ENCODE measurements at regions not wholly inside any gene's neighbourhood (a gene's known extent, or its start where the extent isn't known, plus 50 kb on each side); places are given as distances from the start of the nearest gene placed in this dataset.
"Not testable (repeated sequence)": the region's sequence is repeated elsewhere in the genome, so short reads cannot be mapped to it uniquely, and the experiment has no call there.

DNA sequence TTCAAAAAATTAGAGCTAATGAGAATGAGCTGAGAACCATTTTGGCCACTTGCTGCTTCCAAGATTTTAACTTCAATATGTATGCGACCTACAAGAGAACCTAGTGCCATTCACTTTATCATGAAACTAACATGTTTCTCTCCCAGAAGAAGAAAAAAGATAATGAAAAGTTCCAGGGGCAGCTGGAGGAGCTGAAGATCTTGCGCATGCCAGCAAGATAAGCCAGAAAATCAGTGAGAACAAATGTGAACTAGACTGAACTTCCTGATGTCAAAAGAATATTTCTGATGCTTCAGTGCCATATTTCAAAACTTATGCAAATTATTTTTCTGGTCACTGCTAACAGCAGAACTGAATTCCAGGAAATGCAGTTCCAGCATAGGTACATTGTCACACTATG, 1265.1 kb downstream of the BRINP3 start:
- no peaks in the 10 kb centered on the region for H3K4me1 ChIP-seq (ENCODE audit: control insufficient read depth, insufficient read depth, low read length)
- H3K27ac ChIP-seq (ENCODE audit: low read depth, low read length) = no peak overlapping the region
- no peak overlapping the region for H3K4me3 ChIP-seq (ENCODE audit: low read length)
- H3K36me3 ChIP-seq (ENCODE audit: control insufficient read depth, insufficient read depth, low read length) = no peaks in the 10 kb centered on the region
- no peaks in the 10 kb centered on the region for H3K27me3 ChIP-seq (ENCODE audit: control insufficient read depth, insufficient read depth, low read length)
- no peak overlapping the region for H3K9ac ChIP-seq (ENCODE audit: low read length)

DNA sequence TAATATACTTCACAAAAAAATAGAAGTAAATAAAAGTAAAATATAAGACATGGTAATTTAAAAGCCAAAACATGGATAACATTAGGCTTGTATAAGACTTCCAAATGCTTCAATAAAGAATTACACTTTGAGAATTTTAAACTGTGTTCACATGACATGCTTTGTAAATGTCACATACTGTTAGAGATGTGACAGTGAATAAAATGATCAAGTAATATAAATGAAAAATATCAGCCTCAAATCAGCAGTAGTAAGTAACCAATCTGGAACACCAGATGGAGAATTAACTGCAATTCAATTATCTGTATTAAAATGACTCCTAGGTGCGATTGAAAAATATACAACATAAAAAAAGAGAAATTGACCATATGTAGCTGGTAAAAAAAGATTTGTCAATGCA, 1260.8 kb downstream of the BRINP3 start:
- Histone ChIP-seq H3K4me3 (ENCODE audit: low read length) (no peak overlapping the region), H3K4me1 (ENCODE audit: control insufficient read depth, insufficient read depth, low read length) (no peaks in the 10 kb centered on the region), H3K9ac (ENCODE audit: low read length) (no peak overlapping the region), H3K27ac (ENCODE audit: low read depth, low read length) (no peak overlapping the region), H3K27me3 (ENCODE audit: control insufficient read depth, insufficient read depth, low read length) (no peaks in the 10 kb centered on the region), H3K36me3 (ENCODE audit: control insufficient read depth, insufficient read depth, low read length) (no peaks in the 10 kb centered on the region)

DNA sequence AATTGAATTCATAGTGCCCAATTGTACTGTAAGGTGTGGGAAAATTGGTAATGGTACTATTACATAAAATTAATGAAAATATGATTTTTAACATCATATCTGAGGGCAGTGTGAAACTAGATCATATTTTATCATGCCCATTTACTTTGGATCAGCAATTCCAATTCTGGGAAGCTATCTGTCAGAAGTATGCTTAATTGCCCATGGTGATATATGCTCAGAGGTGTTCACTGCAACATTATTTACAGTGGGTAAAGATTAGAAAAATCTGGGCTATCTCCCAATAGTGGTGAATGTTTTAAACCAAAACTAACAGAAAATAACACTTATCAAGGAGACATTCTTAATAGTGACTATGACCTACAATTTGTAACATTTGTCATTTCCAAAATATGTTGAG, 1260.0 kb downstream of the BRINP3 start:
- H3K4me3 ChIP-seq (ENCODE audit: low read length) = no peak overlapping the region
- H3K27ac ChIP-seq (ENCODE audit: low read depth, low read length) = no peak overlapping the region
- no peaks in the 10 kb centered on the region for H3K27me3 ChIP-seq (ENCODE audit: control insufficient read depth, insufficient read depth, low read length)
- H3K4me1 ChIP-seq (ENCODE audit: control insufficient read depth, insufficient read depth, low read length) = no peaks in the 10 kb centered on the region
- no peak overlapping the region for H3K9ac ChIP-seq (ENCODE audit: low read length)
- H3K36me3 ChIP-seq (ENCODE audit: control insufficient read depth, insufficient read depth, low read length) = no peaks in the 10 kb centered on the region

DNA sequence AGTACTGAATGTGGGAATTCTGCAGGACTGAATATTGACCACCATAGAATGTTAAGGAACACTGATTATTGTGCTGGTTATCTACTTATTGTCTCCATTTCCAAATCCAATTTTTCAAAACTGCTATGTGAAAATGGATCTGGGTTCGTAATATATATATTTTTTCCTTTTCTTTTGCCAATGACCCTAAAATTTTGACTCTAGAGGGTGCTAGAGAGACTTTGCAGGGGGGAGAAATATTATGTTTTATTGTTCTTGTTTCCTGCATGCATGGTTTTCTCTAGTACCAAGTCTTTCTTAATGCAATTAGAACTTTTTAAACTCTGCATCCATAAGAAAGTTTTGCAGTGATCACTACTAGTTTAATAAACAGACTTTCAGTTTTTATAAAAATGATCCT, 1256.9 kb downstream of the BRINP3 start:
- H3K9ac ChIP-seq (ENCODE audit: low read length) = no peak overlapping the region
- no peaks in the 10 kb centered on the region for H3K36me3 ChIP-seq (ENCODE audit: control insufficient read depth, insufficient read depth, low read length)
- no peak overlapping the region for H3K4me3 ChIP-seq (ENCODE audit: low read length)
- no peak overlapping the region for H3K27ac ChIP-seq (ENCODE audit: low read depth, low read length)
- no peaks in the 10 kb centered on the region for H3K4me1 ChIP-seq (ENCODE audit: control insufficient read depth, insufficient read depth, low read length)
- no peaks in the 10 kb centered on the region for H3K27me3 ChIP-seq (ENCODE audit: control insufficient read depth, insufficient read depth, low read length)

DNA sequence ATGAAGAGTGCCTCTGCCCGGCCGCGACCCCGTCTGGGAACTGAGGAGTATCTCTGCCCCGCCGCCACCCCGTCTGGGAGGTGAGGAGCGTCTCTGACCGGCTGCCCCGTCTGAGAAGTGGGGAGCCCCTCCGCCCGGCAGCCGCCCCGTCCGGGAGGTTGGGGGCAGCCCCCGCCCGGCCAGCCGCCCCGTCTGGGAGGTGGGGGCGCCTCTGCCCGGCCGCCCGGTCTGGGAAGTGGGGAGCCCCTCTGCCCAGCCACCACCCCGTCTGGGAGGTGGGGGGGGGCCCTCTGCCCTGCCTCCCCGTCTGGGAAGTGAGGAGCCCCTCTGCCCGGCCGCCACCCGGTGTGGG, 1251.9 kb downstream of the BRINP3 start:
- H3K4me1 ChIP-seq (ENCODE audit: control insufficient read depth, insufficient read depth, low read length); H3K36me3 ChIP-seq (ENCODE audit: control insufficient read depth, insufficient read depth, low read length); H3K27ac ChIP-seq (ENCODE audit: low read depth, low read length); H3K4me3 ChIP-seq (ENCODE audit: low read length); H3K27me3 ChIP-seq (ENCODE audit: control insufficient read depth, insufficient read depth, low read length); H3K9ac ChIP-seq (ENCODE audit: low read length): not testable (repeated sequence)

DNA sequence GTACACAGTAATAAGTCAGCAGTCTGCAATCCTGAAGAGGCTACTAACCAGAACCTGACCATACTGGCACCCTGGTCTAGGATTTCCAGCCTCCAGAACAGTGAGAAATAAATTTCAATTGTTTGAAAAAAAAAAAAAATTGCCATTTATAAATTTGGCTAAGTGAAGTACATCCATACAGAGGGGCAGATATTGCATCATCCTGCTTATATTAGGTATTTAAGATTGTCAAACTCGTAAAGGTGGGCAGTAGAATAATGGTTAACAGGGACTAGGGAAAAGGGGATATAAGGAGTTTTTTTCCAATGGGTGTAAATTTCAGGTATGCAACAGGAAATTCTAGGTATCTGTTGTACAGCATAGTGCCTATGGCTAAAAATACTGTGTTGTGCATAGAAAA, 1250.9 kb downstream of the BRINP3 start:
- Histone ChIP-seq H3K36me3 (ENCODE audit: control insufficient read depth, insufficient read depth, low read length) (no peaks in the 10 kb centered on the region), H3K27ac (ENCODE audit: low read depth, low read length) (no peak overlapping the region), H3K9ac (ENCODE audit: low read length) (no peak overlapping the region), H3K27me3 (ENCODE audit: control insufficient read depth, insufficient read depth, low read length) (no peaks in the 10 kb centered on the region), H3K4me1 (ENCODE audit: control insufficient read depth, insufficient read depth, low read length) (no peaks in the 10 kb centered on the region), H3K4me3 (ENCODE audit: low read length) (no peak overlapping the region)

DNA sequence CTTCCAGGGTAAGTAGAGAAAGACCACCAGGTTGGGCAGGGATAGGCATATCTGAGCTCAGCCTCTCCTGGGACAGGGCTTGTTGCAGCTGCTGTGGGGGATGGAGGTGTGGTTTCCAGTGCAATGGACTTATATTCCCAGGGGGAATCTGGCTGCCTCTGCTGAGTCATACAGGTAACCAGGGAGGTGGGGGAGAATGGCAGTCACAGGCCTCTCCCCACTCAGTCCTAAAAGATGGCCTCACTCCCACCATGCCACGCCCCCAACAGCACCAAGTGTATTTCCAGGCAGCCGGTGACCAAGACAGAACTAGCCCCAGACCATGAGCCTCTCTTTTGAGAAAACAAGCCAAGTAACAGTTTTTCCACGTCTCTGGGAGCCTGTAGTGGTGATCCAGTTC, 1240.7 kb downstream of the BRINP3 start:
- H3K9ac ChIP-seq (ENCODE audit: low read length) = no peak overlapping the region
- no peaks in the 10 kb centered on the region for H3K27me3 ChIP-seq (ENCODE audit: control insufficient read depth, insufficient read depth, low read length)
- no peak overlapping the region for H3K4me3 ChIP-seq (ENCODE audit: low read length)
- no peak overlapping the region for H3K27ac ChIP-seq (ENCODE audit: low read depth, low read length)
- no peaks in the 10 kb centered on the region for H3K36me3 ChIP-seq (ENCODE audit: control insufficient read depth, insufficient read depth, low read length)
- no peaks in the 10 kb centered on the region for H3K4me1 ChIP-seq (ENCODE audit: control insufficient read depth, insufficient read depth, low read length)

DNA sequence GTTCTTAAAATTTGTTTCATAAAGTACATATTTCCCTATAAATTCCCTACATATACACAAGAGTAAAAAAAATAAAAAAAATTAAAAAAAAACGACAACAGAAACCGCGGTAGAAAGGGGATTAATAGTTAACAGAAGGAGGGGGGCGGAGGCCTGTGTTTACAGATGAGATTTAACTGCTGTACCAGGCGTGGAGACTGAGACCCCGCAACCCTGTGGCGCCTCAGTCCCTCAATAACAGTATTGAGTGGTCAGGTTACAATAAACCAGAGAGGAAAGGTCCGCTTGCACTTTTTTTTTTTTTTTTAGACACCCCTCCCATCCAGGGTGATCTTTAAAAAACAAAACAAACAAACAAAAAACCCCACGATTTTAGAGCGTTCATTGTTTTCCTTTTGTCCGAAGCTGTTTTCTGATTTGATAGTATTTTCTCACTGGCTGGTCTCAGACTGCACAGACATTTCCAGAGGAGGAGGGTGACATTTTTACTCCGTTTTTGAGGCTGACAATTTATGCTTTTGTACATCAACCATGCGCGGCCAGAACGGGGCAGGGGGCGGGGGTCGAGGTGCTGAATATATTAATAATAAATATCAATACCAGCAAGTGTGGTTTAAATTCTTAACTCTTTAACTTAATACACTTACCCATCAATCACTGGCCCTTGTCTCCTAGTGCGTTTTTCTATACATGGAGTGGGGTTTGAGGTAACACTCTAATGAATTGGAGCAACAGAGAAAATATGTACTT, 1223.9 kb downstream of the BRINP3 start:
- H3K4me3 ChIP-seq (ENCODE audit: low read length) = no peak overlapping the region
- H3K27me3 ChIP-seq (ENCODE audit: control insufficient read depth, insufficient read depth, low read length) = no peaks in the 10 kb centered on the region
- no peak overlapping the region for H3K9ac ChIP-seq (ENCODE audit: low read length)
- no peaks in the 10 kb centered on the region for H3K4me1 ChIP-seq (ENCODE audit: control insufficient read depth, insufficient read depth, low read length)
- H3K36me3 ChIP-seq (ENCODE audit: control insufficient read depth, insufficient read depth, low read length) = no peaks in the 10 kb centered on the region
- H3K27ac ChIP-seq (ENCODE audit: low read depth, low read length) = no peak overlapping the region

DNA sequence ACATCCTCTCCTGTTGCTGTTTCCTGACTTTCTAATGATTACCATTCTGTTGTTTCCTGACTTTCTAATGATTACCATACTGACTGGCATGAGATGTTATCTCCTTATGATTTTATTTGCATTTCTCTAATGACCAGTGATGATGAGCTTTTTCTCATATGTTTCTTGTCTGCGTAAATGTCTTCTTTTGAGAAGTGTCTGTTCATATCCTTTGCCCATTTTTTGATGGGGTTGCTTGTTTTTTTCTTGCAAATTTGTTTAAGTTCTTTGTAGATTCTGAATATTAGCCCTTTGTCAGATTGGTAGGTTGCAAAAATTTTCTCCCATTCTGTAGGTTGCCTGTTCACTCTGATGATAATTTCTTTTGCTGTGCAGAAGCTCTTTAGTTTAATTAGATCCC, 1216.5 kb downstream of the BRINP3 start:
- H3K27me3 ChIP-seq (ENCODE audit: control insufficient read depth, insufficient read depth, low read length); H3K4me3 ChIP-seq (ENCODE audit: low read length); H3K27ac ChIP-seq (ENCODE audit: low read depth, low read length); H3K36me3 ChIP-seq (ENCODE audit: control insufficient read depth, insufficient read depth, low read length); H3K4me1 ChIP-seq (ENCODE audit: control insufficient read depth, insufficient read depth, low read length); H3K9ac ChIP-seq (ENCODE audit: low read length): not testable (repeated sequence)

DNA sequence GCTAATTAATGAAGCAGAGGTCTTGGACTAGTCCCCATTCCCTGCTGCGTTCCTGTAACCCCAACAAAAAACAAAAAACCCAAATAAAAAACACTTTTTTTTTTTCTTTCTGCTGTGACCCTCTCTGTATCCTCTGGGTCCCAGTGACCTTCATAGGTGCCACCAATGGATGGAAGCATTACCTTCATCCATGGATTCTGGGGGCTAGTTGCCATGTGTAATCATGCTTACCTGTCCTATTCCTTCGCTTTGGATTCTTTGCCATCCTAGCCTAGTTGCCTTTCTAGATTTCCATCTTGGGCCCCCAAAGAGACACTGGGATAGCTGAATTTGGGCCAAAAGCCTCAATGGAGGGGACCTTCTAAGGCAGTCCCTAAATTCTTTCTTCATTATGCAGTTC, 1208.7 kb downstream of the BRINP3 start:
- no peaks in the 10 kb centered on the region for H3K4me1 ChIP-seq (ENCODE audit: control insufficient read depth, insufficient read depth, low read length)
- no peak overlapping the region for H3K9ac ChIP-seq (ENCODE audit: low read length)
- H3K27ac ChIP-seq (ENCODE audit: low read depth, low read length) = no peak overlapping the region
- H3K36me3 ChIP-seq (ENCODE audit: control insufficient read depth, insufficient read depth, low read length) = no peaks in the 10 kb centered on the region
- H3K4me3 ChIP-seq (ENCODE audit: low read length) = no peak overlapping the region
- H3K27me3 ChIP-seq (ENCODE audit: control insufficient read depth, insufficient read depth, low read length) = no peaks in the 10 kb centered on the region

DNA sequence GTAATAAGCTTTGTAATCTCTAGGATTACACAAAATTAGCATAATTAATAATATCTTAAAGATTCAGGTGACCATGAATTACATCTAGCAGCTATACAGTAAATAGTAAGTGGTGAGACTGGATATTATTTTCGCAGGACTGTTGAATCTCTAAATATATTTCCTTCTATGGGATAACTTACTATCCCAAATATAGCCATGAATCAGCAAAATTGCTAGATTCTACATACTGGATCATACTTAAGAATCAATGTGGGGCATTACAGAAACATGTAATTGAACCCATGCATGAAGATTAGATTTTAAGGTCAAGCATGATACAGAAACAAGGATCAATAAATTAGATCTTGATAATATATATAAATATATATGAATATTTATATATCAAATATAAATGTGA, 1203.4 kb downstream of the BRINP3 start:
- Histone ChIP-seq H3K9ac (ENCODE audit: low read length) (no peak overlapping the region), H3K27me3 (ENCODE audit: control insufficient read depth, insufficient read depth, low read length) (no peaks in the 10 kb centered on the region), H3K4me3 (ENCODE audit: low read length) (no peak overlapping the region), H3K36me3 (ENCODE audit: control insufficient read depth, insufficient read depth, low read length) (no peaks in the 10 kb centered on the region), H3K27ac (ENCODE audit: low read depth, low read length) (no peak overlapping the region), H3K4me1 (ENCODE audit: control insufficient read depth, insufficient read depth, low read length) (no peaks in the 10 kb centered on the region)

DNA sequence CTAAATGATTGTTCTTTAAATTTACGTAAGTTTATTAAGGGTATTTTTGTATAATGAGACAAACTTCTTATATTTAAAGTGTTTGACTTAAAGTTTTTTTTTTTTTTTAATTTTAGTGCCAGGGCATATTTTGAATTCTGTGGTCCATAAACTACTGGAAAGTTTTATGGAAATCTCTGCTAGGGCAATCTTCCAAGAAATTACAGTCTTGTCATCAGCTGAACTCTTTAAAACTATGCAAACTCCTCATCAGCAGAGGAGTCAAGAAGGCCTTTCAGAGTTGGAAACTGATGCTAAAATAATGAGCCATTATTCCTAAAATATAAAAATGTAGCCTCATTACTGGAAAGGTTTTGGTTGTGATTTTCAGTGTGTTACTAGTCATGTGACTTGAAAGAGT, 1201.9 kb downstream of the BRINP3 start:
- Histone ChIP-seq H3K4me3 (ENCODE audit: low read length) (no peak overlapping the region), H3K27ac (ENCODE audit: low read depth, low read length) (no peak overlapping the region), H3K9ac (ENCODE audit: low read length) (no peak overlapping the region)

DNA sequence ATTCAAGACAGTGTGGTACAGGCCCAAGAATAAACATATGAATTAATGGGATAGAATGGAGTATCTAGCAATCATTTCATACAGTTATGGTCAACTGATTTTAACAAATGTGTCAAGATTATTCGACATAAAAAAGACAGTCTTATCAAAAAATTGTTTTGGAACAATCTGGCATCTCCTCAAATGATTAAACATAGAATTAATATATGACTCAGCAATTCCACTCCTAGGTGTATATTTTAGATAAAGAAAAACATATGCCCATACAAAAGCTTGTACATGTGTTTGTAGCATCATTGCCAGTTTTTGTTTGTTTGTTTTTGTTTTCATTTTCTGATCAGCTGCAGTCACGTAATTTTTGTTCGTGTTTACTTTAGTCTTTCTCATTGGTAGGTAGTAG, 1188.3 kb downstream of the BRINP3 start:
- Histone ChIP-seq H3K27me3 (ENCODE audit: control insufficient read depth, insufficient read depth, low read length) (no peaks in the 10 kb centered on the region), H3K27ac (ENCODE audit: low read depth, low read length) (no peak overlapping the region), H3K4me1 (ENCODE audit: control insufficient read depth, insufficient read depth, low read length) (no peaks in the 10 kb centered on the region), H3K36me3 (ENCODE audit: control insufficient read depth, insufficient read depth, low read length) (no peaks in the 10 kb centered on the region), H3K4me3 (ENCODE audit: low read length) (no peak overlapping the region), H3K9ac (ENCODE audit: low read length) (no peak overlapping the region)

More for the DNA sequence above, 1201.9 kb downstream of the BRINP3 start:
- Histone ChIP-seq H3K36me3 (ENCODE audit: control insufficient read depth, insufficient read depth, low read length) (no peaks in the 10 kb centered on the region), H3K27me3 (ENCODE audit: control insufficient read depth, insufficient read depth, low read length) (no peaks in the 10 kb centered on the region), H3K4me1 (ENCODE audit: control insufficient read depth, insufficient read depth, low read length) (no peaks in the 10 kb centered on the region)
